NAMALWA (cell line): ENCODE measurements at regions not wholly inside any gene's neighbourhood (a gene's known extent, or its start where the extent isn't known, plus 50 kb on each side); places are given as distances from the start of the nearest gene placed in this dataset.

ENCODE experiments used
- DNase-seq: peaks from one replicate; pipeline ENCODE4 v3.0.0-alpha.2; 2015; ENCODE audit warnings: low spot score

- DNase-seq: no peak
Observed at GRCh38 chr4:35423104-35423503, 821.2 kb downstream of the ARAP2 start.

- DNase-seq: no peak
Observed at GRCh38 chr4:35447474-35447873, 796.8 kb downstream of the ARAP2 start.

- no peak for DNase-seq
Observed at GRCh38 chr4:35459045-35459444, 785.3 kb downstream of the ARAP2 start.

- no peak for DNase-seq
Observed at GRCh38 chr4:35461931-35462659, 782.2 kb downstream of the ARAP2 start.

- DNase-seq: no peak
Observed at GRCh38 chr4:35463251-35463952, 780.9 kb downstream of the ARAP2 start.

- no peak for DNase-seq
Observed at GRCh38 chr4:35464964-35465528, 779.3 kb downstream of the ARAP2 start.

- no peak for DNase-seq
Observed at GRCh38 chr4:35491093-35491492, 753.2 kb downstream of the ARAP2 start.

- no peak for DNase-seq
Observed at GRCh38 chr4:35493977-35494376, 750.3 kb downstream of the ARAP2 start.

GRCh38 chr4:35494955-35495354 lies 749.4 kb downstream of the ARAP2 start:
- DNase-seq: no peak

GRCh38 chr4:35500812-35501211 lies 743.5 kb downstream of the ARAP2 start:
- no peak for DNase-seq

- DNase-seq: no peak
Observed at GRCh38 chr4:35503435-35503834, 740.9 kb downstream of the ARAP2 start.

GRCh38 chr4:35506161-35506560 lies 738.2 kb downstream of the ARAP2 start:
- no peak for DNase-seq

- no peak for DNase-seq
Observed at GRCh38 chr4:35511851-35512250, 732.5 kb downstream of the ARAP2 start.

GRCh38 chr4:35516102-35516501 lies 728.2 kb downstream of the ARAP2 start:
- no peak for DNase-seq

- DNase-seq: no peak
Observed at GRCh38 chr4:35520059-35520458, 724.3 kb downstream of the ARAP2 start.

GRCh38 chr4:35521682-35522081 lies 722.6 kb downstream of the ARAP2 start:
- no peak for DNase-seq

- DNase-seq: no peak
Observed at GRCh38 chr4:35525192-35525978, 718.9 kb downstream of the ARAP2 start.

- no peak for DNase-seq
Observed at GRCh38 chr4:35526456-35526855, 717.9 kb downstream of the ARAP2 start.

- DNase-seq: no peak
Observed at GRCh38 chr4:35534962-35535361, 709.4 kb downstream of the ARAP2 start.

GRCh38 chr4:35538807-35539206 lies 705.5 kb downstream of the ARAP2 start:
- DNase-seq: no peak

- no peak for DNase-seq
Observed at GRCh38 chr4:35539404-35540055, 704.8 kb downstream of the ARAP2 start.
